Retina (tissue), 1 donor: ENCODE measurements at regions not wholly inside any gene's neighbourhood (a gene's known extent, or its start where the extent isn't known, plus 50 kb on each side); places are given as distances from the start of the nearest gene placed in this dataset.

Source experiments
- DNase-seq: peaks from one replicate; pipeline ENCODE4 v3.0.0-alpha.2; 2016

DNA sequence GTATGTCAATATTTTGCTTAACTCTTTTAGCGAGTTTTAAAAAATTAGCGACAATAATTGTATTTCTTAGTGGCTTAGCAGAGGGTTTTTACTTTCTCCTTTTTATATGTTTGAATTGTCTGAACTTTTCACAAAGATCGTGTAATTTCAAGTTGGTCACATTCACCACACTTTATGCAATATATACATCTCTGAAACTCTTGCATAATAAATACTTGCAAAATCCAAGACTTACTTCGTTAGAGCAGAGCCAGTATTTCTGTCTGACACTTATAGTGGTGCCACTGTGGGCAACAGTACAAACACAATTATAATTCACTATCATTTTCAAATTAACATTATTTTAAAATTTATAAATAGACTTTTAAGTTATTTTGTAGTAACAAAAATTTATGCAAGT lies 62.0 kb downstream of the SUCNR1 start:
- DNase-seq = no peak

DNA sequence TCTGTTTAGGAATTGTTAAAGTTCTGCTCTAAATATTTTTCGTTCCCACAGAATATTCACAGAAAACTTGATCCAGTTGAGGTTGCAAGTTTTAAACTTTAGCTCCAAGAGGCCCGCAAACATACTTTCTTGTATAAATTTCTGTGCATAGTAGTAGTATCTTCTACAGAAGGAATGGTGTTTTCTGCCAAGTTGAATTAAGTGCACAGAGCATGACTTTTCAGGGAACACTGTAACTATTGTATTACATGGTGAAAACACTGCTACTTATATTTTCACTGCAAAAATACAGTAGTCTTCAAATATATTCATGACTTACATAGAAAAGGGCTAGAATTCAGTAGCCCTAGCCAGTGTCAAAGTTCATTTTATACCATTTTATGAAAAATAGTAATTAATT lies 67.0 kb downstream of the SUCNR1 start:
- DNase-seq = no peak

DNA sequence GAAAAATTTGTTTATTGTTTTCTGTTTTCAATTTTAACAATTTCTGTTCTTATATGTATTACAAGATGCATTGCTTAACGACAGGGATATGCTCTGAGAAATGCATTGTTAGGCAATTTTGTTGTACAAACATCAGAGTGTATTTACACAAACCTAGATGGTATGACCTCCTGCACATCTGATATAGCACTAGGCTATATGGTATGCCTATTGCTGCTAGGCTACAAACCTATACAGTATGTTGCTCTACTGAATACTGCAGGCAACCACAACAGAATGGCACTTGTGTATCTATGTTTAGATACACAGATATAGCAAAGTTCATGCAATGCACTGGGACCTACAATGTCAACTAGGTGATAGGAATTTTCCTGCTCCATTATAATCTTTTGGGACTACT lies 70.1 kb downstream of the SUCNR1 start:
- no peak for DNase-seq

DNA sequence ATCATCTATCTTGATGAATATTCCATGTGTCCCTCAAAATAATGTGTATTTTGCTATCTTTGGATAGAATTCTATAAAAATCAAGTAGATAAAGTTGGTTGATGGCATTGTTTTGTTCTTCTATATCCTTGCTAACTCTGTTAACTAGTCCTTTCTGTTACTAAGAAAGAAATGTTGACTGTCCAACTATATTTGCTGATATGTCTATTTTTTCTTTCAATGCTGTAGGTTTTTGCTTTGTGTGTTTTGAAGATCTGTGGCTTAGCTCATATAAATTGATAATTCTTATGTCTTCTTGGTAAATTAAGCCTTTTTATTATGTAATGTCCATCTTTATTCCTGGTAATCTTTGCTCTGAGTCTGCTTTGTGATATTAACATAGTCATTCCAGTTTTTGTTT lies 70.9 kb downstream of the SUCNR1 start:
- no peak for DNase-seq

DNA sequence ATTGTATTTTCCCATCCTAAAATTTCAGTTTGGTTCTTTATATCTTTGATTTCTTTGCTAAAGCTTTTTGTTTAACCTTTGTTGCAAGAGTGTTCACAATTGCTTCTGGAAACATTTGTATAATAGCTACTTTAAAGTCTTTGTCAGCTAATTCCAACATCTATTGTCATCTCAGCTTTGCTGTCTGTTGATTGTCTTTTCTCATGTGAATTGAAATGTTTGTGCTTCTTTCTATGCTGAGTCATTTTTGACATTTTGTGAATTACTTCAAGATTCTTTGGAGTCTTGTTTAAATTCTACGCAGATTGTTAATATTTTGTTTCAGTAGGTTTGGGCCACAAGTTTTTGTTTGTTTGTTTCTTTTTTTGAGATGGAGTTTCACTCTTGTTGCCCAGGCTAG lies 73.2 kb downstream of the SUCNR1 start:
- no peak for DNase-seq

DNA sequence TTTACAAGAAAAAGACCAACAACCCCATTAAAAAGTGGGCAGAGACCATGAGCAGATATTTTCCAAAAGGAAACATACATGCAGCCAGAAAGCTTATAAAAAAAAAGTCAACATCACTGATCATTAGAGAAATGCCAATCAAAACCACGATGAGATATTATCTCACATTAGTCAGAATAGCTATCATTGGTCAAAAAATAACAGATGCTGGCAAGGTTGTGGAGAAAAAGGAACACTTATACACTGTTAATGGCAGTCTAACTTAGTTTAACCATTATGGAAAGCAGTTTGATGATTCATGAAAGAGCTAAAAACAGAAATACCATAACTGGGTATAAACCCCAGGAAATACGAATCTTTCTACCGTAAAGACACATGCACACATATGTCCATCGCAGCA lies 76.3 kb downstream of the SUCNR1 start:
- DNase-seq = no peak

DNA sequence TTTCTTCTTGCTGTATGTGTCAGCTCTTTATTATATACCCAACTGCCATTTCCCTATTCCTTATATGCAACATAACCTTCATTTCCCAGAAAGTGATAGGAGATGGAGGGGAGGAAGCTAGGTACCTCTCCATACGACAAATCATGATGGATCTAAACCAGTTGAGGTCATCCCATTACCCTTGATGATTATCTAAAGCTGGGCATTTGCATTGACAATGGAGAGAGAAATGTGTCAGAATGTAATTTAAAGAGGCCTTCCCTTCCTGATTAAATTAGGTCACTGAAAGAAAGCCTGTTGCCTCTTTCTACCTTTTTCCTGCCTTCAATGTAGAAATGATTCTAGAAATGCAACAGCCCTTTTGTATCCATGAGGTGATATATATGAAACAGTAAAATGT lies 81.9 kb downstream of the SUCNR1 start:
- DNase-seq = no peak

DNA sequence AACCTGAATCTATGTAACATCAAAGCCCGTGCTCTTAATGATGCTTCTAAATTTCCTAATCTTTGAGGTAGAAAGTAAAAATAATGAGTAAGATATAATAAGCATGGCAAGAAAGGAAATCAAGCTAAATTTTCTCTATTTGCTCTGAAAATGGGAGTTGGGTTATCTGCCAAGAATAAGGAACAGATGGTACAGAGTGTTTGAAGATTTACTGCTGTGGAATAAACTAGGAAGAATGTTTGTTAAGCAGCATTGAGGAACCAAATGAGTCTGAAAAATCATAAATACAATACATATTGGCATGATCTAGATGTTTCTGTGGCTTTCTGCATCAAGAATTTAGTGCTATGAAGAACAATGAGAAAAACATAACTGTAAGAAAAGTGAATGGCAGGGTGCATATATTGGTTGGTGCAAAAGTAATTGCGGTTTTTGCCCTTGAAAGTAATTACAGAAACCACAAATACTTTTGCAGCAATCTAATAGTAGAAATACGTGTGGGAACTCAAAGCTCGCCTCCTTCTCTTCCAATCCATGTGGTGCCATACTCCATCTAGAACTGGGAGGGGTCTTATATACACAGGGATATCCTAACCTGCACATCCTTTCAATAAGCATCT lies 87.6 kb downstream of the SUCNR1 start:
- no peak for DNase-seq

DNA sequence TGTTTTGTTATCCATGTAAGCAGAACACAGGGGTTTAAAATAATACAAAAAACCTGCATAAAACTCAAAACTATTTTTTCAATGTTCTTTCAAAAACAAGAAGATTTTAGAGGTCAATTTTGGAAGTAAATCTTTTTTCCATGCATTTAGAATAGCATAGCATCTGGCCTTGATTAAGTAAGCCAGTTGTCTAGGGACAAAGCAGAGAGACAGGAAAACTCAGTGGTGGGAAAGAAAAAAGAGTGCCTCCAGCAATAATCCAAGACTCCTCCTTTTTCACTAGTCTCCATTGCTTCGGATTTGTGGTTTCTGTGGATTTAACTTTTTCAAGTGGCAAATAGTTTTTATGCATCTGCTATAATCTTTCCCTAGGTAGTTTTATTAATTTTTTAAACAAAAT lies 88.9 kb downstream of the SUCNR1 start:
- no peak for DNase-seq

DNA sequence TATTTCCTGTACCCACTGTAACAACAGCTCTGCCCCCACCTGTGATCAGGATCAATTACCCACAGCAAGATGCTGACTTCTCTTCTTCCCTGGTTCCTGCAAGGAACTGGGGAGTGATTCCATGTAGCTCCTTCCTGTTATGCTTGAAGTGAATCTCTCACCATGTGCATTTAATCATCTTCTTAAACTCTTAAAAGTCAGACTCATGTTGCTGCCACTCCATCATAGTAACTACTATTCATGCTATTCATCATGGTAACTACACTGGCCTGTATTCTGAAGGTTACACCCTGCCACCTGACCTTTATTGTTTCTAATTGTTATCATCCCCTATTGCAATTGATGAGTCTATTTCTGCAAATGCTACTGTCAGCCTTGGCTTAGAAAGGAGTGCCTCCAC lies 89.5 kb downstream of the SUCNR1 start:
- no peak for DNase-seq

DNA sequence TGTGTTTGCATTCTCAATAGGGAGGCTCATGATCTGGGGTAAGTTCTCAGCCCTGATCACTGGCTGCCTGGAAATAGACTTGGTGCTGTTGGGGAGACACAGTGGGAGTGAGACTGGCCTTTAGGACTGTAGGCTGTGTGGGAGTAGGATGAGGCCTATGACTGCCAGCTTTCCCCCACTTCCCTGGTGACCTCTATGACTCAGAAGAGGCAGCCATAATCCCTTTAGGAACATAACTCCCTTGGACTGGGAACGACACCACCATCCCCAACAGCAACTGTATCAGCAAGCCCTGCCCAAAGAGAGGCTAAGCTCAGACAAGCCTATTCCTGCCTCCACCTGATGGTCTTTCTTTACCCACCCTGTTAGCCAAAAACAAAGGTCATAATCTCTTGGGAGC lies 91.3 kb downstream of the SUCNR1 start:
- no peak for DNase-seq

DNA sequence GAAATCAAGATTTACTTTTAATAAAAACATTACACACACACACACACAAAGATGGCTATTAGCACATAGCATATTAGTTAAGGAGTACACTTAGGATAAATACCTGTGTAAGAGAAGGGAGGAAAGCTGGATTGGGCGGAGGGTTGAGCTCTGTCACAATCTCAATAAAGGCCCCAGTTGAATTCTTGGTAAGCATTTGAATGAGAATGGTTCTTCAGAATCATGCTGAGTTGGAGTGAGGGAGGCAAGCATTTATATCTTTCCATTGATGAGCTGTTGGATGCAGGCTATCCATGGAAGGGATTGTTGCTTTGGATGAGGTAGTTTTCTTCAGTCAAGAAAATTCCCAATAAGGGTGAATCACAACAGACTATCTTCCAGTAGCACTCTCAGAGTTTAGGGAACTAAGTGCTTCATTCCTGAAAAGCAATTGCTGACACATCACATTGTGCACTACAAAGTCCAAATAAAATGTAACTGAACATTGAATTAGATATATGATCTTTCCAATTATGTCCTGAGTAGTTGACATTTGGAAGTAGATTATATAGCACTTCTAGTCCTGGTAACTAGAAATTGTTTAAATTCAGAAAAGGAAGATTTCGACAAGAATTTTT lies 95.7 kb downstream of the SUCNR1 start:
- DNase-seq = no peak

DNA sequence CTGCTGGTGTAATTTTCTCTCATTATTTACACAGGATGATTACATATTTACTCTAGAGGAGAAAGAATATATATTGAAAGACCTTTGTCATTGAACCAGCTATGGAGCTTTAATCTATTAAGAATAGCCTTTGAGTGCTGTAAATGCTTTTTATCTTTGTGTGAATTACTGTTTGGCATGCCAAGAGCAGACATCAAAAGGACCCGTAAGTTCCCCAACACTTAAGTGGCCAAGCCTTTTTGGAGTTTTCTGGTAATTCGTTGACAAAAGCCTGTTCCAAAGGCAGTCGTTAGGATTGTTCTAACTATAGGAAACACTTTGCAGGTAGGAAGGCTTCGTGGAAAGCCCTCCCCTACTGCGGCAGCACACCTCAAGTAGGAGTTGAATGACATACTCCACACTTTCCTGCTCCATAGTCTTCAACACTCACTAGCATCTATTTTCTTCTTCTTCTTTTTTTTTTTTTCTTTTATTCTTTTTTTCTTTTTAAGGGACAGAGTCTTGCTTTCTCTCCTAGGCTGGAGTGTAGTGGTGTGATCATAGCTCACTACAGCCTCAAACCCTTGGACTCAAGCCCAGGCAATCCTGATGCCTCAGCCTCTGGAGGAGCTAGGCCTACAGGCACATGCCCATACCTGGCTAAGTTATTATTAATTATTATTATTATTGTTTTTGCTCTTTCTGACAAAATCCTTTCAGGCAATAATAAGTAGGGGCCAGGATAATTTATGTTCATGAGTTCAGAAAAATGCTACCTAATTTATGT lies 98.6 kb downstream of the SUCNR1 start:
- no peak for DNase-seq

DNA sequence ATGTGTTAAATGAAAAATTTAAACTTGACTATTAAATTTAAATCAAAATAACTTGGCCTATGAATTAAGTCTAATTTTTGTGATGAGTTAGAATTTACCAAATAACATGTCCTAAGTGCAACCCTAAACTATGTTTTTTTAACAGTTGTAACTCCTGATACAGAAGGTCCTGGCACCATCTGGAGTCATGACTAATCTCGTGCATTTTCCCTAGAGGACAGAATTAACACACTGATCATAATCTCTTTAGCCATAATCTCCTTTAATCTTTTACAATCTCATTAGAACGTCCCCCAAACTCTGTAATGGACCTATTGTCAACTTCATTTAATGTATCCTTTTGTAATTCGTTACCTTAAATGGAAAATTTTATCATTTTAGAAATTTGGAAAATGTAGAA lies 100.6 kb downstream of the SUCNR1 start:
- DNase-seq = no peak

DNA sequence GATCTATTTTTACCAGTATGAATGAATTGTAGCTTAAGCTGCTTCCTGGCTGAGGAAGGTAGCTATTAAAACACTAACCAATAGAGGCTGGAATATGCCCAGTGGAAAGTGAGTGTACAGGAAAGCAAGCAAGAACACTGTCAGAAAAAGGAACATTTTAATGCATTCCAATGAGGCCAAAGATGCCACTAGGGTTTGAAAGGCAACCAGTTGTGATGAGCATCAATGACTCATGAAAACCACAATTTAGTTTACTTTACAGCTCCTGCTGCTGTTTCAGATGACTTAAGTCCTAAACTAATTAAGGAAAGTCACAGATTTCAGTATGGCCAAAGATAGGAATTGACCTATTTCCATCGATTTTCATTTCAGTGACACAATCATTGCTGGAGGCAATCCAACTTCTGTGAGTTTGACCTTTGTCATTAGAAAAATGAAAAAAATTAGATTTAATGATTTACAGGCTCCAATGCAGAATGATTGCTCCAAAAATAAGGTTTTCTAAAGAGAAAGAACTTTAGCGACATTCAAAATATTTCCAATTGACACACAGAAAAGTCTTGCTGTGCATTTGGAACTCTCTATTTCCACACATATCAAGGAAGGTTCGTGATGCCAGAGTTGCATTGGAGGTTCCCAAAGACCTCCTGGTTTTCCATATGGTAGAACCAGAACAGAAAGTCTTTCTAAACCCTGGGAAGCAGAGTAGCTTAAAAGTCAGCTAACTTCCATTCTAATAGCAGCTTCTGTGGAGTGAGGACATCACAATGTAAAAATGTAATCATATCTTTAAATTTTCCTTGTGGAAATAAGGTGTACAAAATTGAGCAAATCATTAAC lies 103.0 kb downstream of the SUCNR1 start:
- DNase-seq = no peak

DNA sequence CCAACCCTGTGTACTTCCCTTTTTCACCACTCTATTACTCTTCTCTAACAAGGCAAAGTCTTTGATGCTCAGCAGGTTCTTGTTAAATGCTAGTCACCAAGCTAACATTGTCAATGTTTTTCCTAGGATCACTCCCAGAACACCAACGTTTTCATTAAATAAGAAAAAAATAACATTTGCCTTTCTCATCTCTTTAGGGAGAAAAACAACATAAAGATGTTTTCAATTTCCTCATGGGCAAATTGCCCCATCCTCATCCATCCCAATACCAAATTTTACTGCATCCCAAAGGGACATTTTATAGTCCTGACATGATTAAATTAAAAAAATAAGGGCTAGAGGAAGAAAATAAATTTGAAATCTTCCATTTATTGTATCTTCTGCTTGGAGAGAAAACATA lies 106.5 kb downstream of the SUCNR1 start:
- no peak for DNase-seq

DNA sequence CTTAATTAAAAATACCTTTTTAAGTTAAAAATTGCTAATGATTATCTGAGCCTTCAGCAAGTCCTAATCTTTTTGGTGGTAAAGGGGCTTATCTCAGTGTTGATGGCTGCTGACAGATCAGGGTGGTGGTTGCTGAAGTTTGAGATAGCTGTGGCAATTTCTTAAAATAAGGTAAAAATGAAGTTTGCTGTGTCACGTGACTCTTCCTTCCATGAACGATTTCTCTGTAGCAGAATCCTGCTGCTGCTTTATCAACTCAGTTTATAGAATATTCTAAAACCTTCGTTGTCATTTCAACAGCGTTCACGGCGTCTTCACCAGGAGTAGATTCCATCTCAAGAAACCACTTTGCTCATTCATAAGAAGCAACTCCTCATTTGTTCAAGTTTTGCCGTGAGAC lies 110.1 kb downstream of the SUCNR1 start:
- DNase-seq = no peak

DNA sequence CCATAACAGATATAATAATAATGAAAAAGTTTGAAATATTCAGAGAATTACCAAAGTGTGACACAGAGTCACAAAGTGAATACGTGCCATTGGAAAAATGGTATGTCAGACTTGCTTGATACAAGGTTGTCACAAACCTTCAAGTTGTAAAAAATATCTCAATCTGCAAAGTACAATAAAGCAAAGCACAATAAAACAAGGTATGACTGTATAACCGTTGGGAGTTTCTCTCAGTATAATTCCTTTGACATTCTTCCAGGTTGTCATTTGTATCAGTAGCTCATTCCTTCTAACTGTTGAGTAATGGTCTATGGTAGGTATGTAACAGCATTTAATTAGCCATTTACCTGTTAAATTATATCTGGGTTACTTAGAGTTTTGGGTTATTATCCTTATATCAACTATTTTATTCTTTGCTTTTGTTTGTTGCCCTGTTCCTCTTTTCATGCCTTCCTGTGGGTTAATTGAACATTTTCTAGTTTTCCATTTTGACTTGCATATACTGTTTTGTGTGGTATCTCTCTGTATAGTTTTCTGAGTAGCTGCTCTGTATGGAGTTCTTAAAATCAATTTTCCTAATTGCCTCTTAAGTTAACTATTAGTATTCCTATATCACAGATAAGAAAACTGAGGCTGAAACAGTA lies 112.5 kb downstream of the SUCNR1 start:
- DNase-seq = no peak

DNA sequence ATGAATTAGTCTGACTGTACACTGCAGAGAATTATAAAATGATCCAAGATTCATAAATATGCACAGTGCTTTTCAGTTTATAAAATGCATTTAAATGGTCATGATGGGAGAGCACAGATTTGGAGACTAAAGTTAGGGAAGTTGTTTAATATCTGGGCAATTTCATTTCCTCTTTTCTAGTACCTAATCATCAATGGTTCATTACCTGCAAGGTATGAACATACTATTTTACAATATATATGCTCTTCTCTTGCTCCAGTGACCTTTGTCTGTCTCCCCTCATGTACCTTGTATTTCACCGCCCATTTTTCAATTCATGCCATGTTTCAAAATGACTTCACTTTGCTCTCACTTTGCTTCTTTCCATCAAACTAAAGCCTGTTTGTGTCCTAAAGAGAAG lies 114.5 kb downstream of the SUCNR1 start:
- no peak for DNase-seq

DNA sequence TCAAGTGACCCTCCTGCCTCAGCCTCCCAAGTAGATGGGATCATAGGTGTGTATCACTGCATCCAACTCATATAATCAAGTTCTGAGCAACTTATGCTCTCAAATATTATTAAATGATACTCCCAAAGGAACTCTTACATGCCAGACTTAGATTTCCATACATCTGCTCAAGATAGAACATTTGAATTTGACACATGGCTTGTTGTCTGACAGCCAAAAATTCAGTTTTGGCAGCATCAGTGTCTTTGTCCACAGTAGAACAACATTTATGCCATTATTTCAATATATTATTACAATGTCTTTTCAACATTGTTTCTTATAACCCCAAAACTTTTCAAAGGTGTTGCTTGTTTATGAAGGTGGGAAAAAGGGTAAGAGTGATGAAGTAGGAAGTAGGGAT lies 116.2 kb downstream of the SUCNR1 start:
- no peak for DNase-seq

DNA sequence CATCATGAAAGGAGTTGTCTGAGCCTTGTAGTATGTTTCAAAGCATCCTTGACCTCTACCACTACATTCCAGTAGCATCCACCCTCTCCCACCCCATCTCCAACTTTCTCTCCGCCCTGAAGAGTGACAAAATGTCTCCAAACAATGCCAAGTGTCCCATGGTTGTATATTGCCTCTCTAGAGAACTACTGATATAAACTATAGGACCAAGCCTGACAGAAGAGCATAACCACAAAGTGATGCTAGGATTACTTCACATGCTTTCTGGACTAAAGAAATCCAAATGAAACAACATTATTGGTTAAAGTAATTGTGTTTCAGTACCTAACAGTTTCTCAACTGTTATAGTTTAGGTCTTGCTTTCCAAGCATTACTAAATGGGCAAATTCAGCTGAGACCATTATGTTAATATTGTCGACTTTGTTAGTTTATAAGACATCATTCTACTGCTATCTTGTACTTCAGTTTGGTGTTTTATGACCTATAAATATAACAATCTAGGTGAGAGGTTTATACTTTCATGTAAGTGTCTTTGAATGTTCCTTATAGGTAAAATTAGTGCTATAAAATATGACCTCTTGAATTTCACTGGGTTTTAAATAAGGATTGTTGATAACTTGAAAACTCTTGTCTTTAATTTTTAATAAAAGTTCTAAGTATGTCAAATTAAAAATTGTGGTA lies 117.4 kb downstream of the SUCNR1 start:
- no peak for DNase-seq

DNA sequence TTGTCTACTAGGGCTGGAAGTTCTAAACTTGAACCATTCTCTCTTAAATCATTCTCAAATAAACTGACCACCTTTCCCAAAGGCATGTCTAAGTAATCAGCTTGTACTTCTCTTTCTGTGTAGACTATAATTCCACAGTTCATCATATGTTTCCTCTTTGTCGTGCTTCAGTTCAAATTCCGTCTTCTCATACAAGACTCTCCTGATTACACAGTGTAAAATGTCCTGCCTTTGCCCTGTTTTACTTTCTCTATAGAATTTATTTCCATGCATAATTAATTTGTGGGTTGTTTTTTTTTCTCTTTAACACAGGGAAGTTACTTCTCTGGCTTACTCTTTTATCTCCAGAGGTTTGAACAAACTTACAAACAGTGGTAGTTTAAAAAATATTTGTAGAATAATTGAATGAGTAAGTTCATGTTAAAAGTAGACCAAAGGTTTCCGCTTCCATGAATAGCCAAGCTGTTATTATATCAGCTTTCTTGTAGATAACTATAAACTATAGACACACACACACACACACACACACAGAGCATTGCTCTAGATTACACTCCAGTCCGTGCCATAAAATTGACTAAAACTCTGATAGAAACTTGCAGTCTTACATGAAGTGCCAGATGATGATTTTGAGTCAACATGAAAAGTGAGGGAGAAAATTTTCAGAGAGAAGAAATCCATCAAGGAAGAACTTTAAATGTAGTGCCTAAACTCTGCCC lies 119.0 kb downstream of the SUCNR1 start:
- no peak for DNase-seq
